ENCODE measurements at regions not wholly inside any gene's neighbourhood (a gene's known extent, or its start where the extent isn't known, plus 50 kb on each side); places are given as distances from the start of the nearest gene placed in this dataset.

- Histone ChIP-seq H3K4me3 (ENCODE audit: severe bottlenecking) (no peak overlapping the region), H3K4me1 (ENCODE audit: insufficient read depth, poor library complexity, severe bottlenecking) (no peaks in the 10 kb centered on the region), H3K27ac (ENCODE audit: poor library complexity, severe bottlenecking) (no peak overlapping the region), H3K27me3 (ENCODE audit: insufficient read depth, poor library complexity, severe bottlenecking) (no peaks in the 10 kb centered on the region), H3K9me3 (ENCODE audit: severe bottlenecking) (no peaks in the 10 kb centered on the region), H3K36me3 (ENCODE audit: low read depth) (no peaks in the 10 kb centered on the region)
- no peak for TF ChIP-seq CTCF (IDR thresholded peaks at IDR 0.05; ENCODE audit: poor library complexity, severe bottlenecking)
- ATAC-seq (ENCODE audit: low read depth): peak; percentile 28; the same call in 1 of the 3 replicates
- peak; percentile 66 for DNase-seq (ENCODE audit: low spot score)
Observed at GRCh38 chr20:51163996-51164600, 141.2 kb upstream of the KCNG1 start.

- no peak for TF ChIP-seq CTCF (IDR thresholded peaks at IDR 0.05; ENCODE audit: poor library complexity, severe bottlenecking)
- ATAC-seq (ENCODE audit: low read depth): no peak
- Histone ChIP-seq H3K4me1 (ENCODE audit: insufficient read depth, poor library complexity, severe bottlenecking) (no peaks in the 10 kb centered on the region), H3K27ac (ENCODE audit: poor library complexity, severe bottlenecking) (no peak overlapping the region), H3K36me3 (ENCODE audit: low read depth) (no peaks in the 10 kb centered on the region), H3K4me3 (ENCODE audit: severe bottlenecking) (no peak overlapping the region), H3K27me3 (ENCODE audit: insufficient read depth, poor library complexity, severe bottlenecking) (no peaks in the 10 kb centered on the region), H3K9me3 (ENCODE audit: severe bottlenecking) (no peaks in the 10 kb centered on the region)
- no peak for DNase-seq (ENCODE audit: low spot score)
Observed at GRCh38 chr20:51162015-51162414, 139.1 kb upstream of the KCNG1 start.

GRCh38 chr20:51160821-51161220, 137.9 kb upstream of the KCNG1 start:
- no peak for ATAC-seq (ENCODE audit: low read depth)
- Histone ChIP-seq H3K4me1 (ENCODE audit: insufficient read depth, poor library complexity, severe bottlenecking) (no peaks in the 10 kb centered on the region), H3K27ac (ENCODE audit: poor library complexity, severe bottlenecking) (no peak overlapping the region), H3K27me3 (ENCODE audit: insufficient read depth, poor library complexity, severe bottlenecking) (peaks cover 5% of the 10 kb centered on the region), H3K4me3 (ENCODE audit: severe bottlenecking) (no peak overlapping the region), H3K36me3 (ENCODE audit: low read depth) (no peaks in the 10 kb centered on the region), H3K9me3 (ENCODE audit: severe bottlenecking) (no peaks in the 10 kb centered on the region)
- TF ChIP-seq CTCF (IDR thresholded peaks at IDR 0.05; ENCODE audit: poor library complexity, severe bottlenecking): no peak
- DNase-seq (ENCODE audit: low spot score): peak; percentile 73

- no peak for DNase-seq (ENCODE audit: low spot score)
Observed at GRCh38 chr20:51159981-51160380, 137.1 kb upstream of the KCNG1 start.

More at GRCh38 chr20:51159981-51160380, 137.1 kb upstream of the KCNG1 start:
- Histone ChIP-seq H3K4me1 (ENCODE audit: insufficient read depth, poor library complexity, severe bottlenecking) (no peaks in the 10 kb centered on the region), H3K27ac (ENCODE audit: poor library complexity, severe bottlenecking) (no peak overlapping the region), H3K9me3 (ENCODE audit: severe bottlenecking) (no peaks in the 10 kb centered on the region), H3K4me3 (ENCODE audit: severe bottlenecking) (no peak overlapping the region), H3K27me3 (ENCODE audit: insufficient read depth, poor library complexity, severe bottlenecking) (peaks cover 9% of the 10 kb centered on the region), H3K36me3 (ENCODE audit: low read depth) (no peaks in the 10 kb centered on the region)
- no peak for ATAC-seq (ENCODE audit: low read depth)
- TF ChIP-seq CTCF (IDR thresholded peaks at IDR 0.05; ENCODE audit: poor library complexity, severe bottlenecking): no peak

Measured in RWPE2 (cell line).